RCC 7860 (cell line): ENCODE measurements at regions not wholly inside any gene's neighbourhood (a gene's known extent, or its start where the extent isn't known, plus 50 kb on each side); places are given as distances from the start of the nearest gene placed in this dataset.

Experiments
- DNase-seq: peaks from one replicate; pipeline ENCODE4 v3.0.0-alpha.2; 2015; ENCODE audit warnings: low spot score
- FAIRE-seq: peaks from 2 replicates; lab custom pipeline; 2012; peaks lifted over from hg19 to GRCh38; lab: Jason Lieb, UNC

DNA sequence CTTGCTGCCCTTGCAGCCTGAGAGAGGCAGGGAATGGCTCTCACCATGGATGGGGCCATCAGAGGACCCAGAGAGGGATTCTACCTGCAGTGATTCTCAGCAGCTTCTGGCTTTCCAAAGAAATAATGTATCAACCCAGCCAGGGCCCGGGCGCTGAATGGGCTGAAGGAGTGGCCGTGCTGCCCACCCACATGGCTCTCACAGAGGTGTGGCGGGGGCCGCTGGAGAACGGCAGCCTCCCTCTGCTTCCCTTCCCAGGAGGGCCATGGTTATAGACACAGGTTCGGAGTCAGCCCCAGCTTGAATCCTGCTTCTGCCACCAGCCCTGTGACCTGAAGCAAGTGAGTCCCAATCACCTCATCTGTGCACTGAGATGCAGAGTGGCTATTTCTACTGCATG is 82.7 kb downstream of the THAP12 start:
- DNase-seq = no peak
- FAIRE-seq = no peak

DNA sequence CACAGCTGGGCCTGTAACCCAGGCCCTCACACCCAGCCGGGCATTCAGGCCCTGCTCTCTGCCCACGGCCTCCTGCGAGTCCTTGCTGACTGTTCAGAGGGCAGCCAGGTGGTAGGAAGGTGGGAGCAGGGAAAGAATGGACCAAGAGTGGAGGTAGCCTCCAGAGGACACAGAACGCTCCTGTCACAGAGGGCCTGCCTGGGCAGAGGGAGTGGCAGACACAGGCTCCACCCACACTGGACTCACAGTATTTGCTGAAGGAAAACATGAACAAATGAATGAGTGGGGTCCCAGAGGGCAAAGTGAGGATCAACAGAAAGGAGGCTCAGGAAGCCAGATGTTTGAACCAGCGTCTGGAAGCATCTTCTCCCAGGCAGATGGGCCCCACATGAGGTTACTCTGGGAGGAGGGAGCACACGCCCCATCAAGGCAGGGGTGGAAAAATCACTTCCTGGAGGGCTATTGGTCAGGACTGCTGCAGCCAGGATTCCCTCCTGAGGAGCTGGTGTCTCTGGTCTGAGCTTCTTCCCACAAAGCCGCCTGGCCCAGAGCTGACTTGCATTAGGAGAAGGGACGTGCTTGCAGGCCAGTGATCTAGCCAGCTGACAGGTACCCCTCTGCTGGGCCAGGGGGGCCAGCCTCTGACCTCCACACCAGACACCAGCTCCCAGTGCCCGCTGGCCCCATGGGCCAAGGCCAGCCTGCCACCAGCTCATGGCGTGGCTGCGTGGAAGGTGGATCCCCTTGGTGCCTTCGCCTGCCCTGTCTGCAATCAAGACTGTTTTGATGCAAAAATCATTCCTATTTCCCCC is 84.0 kb downstream of the THAP12 start:
- DNase-seq (no peak), FAIRE-seq (no peak)

DNA sequence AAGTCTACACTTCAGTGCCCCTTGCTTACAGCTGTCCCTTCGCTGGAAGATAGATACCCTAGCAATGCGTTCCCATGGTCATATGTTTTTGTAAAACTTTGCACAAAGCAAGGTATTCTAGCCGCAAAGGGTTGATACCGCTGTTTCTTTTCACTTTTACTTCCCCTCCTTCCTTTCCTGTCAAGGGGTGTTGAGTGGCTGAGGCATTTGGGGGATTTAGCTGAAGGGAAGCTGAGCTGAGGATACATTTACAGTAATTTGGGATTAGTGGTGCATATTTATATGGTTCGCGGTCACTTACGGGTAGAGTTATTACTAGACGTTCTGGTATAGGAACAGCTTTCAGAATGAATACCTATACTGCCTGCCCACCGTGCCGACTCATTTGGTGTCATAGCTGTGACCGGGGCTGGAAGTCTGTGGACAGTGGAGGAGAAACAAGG is 86.9 kb upstream of the WNT11 start:
- DNase-seq (no peak), FAIRE-seq (no peak)

DNA sequence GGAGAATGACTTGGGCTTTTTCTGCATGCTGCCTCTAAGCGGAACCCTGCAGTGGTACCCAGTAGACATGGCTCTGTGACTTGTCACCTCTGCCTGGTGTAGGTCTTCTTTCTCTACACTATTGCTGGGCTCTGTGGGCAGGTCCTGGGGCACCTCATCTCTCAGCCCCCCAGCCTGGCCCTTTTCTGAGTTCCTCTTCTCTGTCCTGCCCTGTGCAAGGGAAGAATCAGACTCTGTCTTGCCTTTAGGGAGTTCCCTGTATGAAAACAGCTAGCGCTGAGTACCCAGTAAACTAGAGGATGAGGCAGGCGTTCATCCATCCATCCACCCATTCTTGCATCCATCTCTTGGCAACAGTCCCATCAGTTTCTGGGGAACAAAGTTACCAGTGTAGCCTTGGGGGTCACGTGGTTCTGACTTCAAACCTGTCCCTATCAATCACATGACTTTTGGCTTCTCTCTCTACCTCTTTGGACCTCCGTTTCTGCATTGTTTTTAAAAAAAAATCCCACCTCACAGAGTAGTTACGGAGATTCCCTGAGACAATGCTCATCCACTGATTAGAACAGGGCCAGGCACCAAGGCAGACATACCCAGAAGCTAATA is 86.4 kb upstream of the WNT11 start:
- DNase-seq (no peak), FAIRE-seq (no peak)

DNA sequence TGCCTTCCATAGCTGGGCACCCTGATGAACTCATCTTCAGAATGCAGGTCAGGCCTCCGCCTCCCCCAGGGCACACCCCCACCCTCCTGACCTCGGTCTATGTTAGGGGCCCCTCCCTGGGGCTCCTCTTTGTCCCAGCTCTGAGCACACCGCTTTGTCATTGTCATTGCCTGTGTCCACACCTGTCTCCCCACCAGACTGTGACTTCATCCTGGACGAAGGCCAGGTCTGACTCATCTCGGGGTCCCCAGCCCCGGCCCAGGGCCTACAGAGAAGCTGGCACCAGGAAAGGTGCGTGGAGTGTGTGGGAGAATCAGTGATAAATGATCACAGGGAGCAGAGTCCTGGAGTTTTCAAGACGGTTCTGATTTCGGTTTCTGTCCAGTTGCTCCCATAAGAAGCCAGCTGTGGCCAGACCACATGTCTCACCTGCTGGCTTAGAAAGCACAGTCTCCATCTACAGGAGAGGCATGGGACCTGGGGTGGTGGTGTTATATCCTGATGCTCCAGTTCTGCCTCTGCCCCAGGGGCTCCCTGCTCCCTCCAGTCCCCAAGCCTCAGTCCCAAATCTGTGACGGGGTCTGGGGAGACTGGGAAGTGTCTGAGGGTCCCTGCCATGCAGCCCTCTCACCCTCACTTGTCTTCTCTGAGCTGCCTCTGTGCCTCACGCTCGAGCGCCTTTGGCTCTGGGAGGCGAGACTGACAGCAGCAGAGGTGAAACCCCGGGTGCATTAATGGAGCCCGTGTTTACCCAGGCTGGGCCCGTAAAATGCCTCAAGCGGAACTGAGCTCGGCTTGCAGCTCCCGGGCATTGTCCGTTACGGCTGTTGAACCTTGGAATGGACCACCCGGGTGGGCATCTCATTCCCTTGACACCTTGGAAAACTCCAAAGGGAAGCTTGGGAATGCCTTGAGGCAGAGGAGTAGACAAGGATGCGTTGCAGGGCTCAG is 85.5 kb upstream of the WNT11 start:
- DNase-seq (peak; percentile 59), FAIRE-seq (no peak)

DNA sequence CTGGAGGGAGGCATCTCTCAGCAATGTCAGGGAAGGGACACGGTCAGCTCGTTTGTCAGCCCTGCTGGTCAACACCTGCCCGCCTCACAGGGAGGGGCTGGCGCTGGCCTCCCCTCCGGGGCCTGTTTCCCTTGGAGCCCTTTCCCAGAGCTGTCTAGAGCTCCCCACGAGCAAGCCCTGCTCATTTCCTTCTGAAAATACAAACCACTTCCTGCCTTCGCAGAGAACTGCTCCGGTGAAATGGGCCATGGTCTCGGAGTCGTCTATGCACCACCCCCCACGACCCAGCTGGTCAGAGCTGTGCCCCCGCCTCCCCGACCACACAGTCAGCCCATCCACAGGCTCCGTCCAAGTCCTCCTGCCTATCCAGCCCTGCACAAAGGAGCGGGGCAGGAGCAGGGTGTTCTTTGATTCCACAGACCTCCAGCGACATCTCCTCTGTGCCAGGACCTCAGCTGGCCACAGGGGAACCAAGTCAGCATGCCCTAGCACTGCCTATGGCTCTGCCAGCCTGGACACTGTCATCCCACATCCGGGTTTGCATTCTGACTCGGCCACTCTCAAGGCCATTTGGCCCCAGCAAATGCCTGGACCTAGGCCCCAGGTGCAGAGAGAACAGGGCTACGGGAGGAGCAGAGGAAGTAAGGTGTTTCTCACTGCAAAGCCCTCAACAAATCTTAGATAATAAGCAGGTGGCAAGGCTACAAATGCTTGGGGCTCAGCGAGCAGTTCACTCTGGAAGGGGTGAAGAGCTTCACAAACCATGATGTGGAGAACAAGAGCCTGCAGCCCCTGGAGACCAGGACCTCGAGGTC is 82.1 kb upstream of the WNT11 start:
- FAIRE-seq = no peak
- DNase-seq = no peak

DNA sequence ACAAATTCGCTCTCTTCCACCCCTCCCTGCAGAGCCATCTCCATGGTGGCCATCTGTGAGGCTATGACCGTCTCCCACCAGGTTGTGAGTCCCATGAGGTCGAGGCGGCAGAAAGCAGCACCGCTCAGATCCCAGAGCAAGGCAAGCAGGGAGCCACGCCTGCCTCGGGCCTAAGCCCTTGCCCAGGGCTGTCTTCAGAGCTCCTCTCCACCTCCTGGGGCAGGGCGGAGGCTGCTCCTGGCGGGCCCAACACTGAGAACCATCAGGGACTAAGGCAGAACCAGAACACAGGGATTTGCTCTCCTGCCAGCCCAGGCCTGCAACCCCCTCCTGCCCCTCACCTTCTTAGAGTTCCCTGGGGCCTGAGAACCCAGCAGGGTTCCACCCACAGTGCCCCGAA is 80.9 kb upstream of the WNT11 start:
- DNase-seq (no peak), FAIRE-seq (no peak)

DNA sequence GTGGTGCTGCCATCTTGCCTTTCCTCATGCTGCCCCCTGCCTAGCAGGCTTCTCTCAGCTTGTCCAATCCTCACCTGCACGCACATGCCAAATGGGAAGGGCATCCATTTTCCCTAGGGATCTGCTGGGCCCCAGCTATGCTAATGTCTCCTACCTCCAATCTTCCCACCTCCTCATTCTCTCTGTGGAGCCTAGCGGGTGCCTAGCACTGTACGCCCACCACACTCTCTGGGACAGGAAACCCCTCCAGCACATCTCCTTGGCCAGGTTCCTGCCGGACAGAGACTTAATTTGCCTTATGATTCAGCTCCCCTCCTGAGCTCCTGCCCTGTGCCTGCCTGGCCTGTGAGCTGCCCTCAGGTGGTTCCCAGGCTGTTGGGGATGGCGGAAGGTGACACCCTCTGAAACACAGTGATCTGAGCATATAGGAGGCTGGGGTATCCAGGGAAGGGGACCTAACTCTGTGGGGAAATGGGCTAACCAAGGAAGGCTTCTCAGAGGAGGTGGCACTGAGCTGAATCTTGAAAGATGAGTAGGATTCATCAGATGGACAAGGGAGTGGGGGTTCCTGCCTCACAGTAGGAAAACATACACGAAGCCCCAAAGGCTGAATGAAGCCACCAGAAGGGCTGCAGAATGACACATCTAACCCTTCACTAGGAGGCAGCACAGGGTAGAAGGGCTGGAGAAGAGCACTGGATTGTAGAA is 79.2 kb upstream of the WNT11 start:
- no peak for DNase-seq

DNA sequence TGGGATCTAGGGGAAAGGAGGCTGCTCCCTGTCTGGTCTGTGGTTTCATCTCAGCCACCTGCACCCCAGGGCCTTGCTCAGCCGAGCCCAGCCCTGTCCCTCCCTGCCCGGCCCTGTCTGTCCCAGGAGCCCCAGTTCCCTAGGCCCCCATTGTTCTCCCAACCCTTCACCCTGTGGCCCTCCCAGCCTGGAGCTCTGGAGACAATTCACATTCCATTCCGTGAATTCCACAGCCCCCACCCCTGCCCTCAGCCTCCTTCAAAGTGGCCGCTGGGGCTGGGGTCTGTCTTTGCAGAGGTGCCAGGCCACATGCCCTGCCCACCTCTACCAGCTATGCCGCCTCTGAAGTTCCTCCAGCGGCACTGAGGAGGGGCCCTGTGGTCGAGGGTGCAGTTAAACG is 77.9 kb upstream of the WNT11 start:
- FAIRE-seq (no peak), DNase-seq (no peak)

More for the DNA sequence above, 79.2 kb upstream of the WNT11 start:
- no peak for FAIRE-seq

DNA sequence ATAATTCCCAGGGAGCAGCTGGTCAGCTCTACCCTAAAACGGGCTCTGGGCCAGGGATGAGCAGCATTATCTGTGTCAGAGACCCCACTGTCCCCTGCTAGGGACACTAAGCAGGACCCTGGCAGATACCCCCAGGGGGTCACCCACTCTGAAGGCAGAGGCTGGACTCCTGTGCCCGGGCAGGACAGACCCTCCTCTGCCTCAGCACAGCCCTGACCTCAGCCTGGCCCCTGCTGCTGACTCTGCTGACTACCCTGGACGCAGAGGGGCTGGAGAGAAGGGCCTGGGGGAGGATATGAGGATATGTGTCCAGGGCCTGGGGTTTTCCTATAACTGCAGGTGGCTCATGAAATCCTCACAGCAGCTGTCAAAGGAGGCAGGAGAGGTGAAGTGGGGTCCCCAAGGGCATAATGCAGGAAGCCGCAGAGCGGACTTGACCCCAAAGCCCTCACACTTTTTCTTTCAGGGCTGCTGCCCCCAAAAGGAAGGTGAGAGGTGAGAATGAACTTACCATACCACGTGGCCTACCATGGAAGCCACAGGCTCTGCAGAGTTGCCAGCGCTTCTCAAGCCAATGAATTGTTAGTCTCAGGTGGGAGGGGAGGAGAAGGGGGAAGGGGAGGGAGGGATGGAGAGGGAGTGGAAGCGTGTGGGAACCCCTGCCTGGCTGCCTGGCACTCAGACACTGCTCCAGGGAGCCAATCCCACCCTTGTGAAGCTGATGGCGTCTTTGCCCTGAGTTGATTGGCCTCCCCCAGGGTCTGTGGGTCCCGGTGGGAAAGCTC is 76.7 kb upstream of the WNT11 start:
- no peak for DNase-seq
- FAIRE-seq = no peak

DNA sequence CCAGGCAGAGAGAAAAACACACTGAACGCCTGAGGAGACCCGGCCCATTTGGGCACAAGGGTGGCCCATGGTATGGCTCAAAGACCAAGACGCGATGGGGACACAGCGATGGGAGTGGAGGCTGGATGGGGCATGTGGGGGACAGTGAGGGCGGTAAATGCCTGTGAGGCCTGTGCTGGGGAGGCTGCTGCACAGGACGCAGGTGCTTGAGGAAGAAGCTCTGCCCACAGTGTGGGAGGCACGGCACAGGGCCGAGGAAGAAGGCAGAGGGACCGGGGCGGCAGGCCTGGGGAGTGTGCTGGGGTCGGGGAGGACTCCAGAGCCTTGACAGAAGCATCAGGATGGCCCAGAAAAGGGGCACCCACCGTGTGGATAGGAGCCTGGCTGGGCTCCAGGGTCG is 75.9 kb upstream of the WNT11 start:
- no peak for DNase-seq
- no peak for FAIRE-seq

DNA sequence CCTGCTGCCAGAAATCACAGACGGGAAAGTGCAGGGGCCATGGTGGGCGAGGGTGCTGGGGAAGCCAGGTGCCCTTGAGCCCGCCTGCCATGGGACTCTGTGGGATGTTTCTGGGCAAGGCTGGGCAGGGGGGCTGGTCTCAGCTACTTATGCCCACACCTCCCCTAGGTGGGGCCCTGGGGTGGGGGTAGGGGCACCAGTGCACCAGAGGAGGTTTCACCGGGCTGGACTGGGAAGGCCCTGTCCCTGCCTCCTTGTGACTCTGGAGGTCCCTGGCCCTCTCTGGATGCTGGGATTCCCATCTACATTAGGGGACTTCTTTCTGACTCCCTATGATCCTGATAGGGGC is 75.2 kb upstream of the WNT11 start:
- FAIRE-seq = no peak
- DNase-seq = no peak

DNA sequence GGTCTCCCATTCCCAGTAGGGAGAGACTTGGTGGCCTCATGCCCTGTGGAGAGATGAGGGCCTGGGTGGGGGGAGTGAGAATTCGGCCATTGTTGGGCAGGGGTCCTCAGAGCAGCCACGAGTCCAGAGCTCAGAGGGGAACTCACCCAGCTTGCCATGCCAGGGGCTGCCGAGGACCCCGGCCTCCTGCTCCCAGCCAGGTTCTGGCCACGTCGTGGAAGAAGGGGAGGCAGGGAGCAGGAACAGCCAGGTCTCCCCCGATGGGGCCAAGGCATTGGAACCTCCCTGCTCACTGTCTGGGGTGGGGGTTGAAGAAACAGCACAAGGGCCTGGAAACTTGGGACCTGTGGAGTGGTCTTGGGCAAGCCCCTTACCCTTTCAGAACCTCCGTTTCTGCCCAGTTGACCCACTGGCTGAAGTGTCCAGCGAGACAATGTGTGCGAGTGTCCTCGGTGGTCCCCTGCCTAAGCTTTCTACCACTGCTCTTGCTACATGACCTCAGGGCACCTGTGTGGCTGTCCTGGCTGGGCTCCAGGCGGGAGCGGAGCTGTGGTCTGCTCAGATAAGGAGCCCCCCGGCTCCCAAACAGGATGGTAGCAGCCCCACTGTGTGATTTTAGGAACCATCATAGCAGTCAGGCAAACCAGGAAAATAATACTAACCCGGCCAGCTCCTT is 74.7 kb upstream of the WNT11 start:
- no peak for DNase-seq
- FAIRE-seq = no peak

DNA sequence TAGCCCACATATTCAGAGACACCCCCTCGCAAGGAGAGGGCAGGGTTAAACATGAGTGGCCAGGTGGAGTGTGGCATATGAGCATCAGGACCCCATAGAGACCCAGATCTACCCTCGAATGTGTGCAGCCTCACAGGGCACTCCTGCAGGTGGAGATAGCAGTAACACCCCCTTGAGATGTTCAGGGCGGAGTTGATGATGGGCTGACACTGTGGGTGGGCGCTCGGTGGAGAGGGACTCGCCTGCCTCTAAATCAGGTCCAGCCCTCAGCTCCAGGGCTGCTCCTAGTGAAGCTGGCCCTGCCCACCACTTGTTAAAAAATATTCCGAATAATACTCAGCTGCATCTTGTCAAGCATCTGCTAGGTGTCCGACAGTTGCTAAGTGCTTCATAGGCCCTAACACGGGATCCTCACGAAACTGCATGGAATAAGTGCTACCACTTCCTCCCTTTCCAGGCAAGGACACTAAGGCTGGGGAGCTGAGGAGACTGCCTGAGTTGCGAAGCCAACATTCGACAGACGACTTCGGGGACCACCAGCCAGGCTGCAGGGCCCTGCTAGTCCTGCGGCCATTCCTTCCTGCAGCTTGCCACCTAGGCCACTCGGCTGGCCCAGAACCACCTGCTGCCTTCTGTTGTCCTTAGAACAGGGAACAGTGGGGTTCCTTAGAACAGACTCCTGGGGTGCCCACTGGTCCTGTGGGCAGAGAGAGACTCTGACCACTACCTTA is 74.0 kb upstream of the WNT11 start:
- DNase-seq (no peak), FAIRE-seq (no peak)

DNA sequence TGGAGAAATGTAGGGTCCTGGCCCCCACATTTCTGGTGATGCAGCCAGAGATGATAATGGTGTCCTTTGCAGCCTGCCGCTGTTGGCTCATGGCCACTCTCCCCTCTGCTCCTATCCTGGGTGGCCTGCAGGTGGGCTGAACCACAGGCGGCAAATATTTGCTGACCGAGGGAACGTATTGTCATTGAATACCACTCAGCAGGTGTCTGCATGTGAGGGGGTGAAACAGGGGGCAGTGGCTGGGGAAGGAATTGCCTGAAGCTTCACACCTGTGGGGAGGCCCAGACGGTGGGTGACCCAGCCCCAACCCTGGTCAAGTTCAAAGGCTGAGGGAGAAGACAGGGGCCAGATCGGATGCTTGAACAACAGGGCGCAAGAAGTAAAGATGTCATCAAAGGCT is 73.3 kb upstream of the WNT11 start:
- DNase-seq (no peak), FAIRE-seq (no peak)

DNA sequence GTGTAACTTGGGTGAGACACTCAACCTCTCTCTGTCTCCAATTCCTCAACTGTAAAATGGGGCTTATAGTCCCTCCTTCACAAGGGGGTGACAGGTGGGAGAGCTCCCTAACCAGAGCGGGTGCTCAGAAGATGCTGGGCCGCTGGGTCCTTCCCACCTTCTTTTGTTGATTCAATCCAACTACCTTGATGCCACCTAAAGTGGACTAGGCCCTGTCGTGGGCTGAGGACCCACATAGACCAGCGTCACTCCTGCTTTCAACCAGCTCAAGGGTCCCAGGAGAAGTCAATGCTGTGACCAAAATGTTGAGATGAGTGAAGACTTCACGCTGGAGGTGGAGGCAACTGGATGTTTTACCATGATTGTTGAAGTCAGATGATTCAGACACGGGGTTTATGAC is 72.7 kb upstream of the WNT11 start:
- FAIRE-seq (no peak), DNase-seq (no peak)

DNA sequence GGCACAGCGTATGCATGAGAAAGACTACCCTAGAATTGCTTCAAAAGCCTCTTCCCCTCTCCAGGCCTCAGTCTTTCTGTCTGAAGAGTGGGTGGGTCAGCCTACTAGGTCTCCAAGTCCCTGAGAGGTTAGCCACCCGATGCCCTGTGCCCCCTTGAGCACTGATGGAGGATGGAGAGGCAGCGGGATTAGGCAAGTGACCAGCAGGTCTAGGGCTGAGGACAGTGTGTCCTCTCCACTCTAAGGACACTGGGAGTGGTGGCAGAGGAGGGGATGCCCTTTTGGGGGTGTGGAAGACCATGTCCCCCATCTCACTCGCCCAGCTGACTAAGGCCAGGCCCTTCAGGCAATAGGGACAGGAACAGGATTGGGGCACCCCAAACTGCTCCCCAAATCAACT is 72.2 kb upstream of the WNT11 start:
- no peak for DNase-seq
- no peak for FAIRE-seq
